Kidney glomerular epithelial cell (primary cell): ENCODE measurements at regions not wholly inside any gene's neighbourhood (a gene's known extent, or its start where the extent isn't known, plus 50 kb on each side); places are given as distances from the start of the nearest gene placed in this dataset.

Experiments used
- DNase-seq: peaks from one replicate; lab custom pipeline; 2025; lab: John Stamatoyannopoulos, UW

- DNase-seq: no peak
Measured at GRCh38 chr10:128662520-128662919, 536.3 kb upstream of the MKI67 start.

- DNase-seq: no peak
Measured at GRCh38 chr10:128664729-128665128, 538.5 kb upstream of the MKI67 start.

- no peak for DNase-seq
Measured at GRCh38 chr10:128675405-128675804, 549.2 kb upstream of the MKI67 start.

GRCh38 chr10:128680116-128680515, 553.9 kb upstream of the MKI67 start:
- no peak for DNase-seq

- DNase-seq: no peak
Measured at GRCh38 chr10:128684215-128684614, 558.0 kb upstream of the MKI67 start.

- no peak for DNase-seq
Measured at GRCh38 chr10:128686630-128687278, 560.5 kb upstream of the MKI67 start.

GRCh38 chr10:128687408-128687807, 561.2 kb upstream of the MKI67 start:
- no peak for DNase-seq

GRCh38 chr10:128687927-128688549, 561.8 kb upstream of the MKI67 start:
- DNase-seq: no peak

- DNase-seq: no peak
Measured at GRCh38 chr10:128689667-128690066, 563.4 kb upstream of the MKI67 start.

GRCh38 chr10:128693493-128694131, 567.4 kb upstream of the MKI67 start:
- DNase-seq: no peak

GRCh38 chr10:128694168-128694850, 568.1 kb upstream of the MKI67 start:
- DNase-seq: no peak

- no peak for DNase-seq
Measured at GRCh38 chr10:128694851-128695725, 568.9 kb upstream of the MKI67 start.

GRCh38 chr10:128695931-128696330, 569.7 kb upstream of the MKI67 start:
- DNase-seq: no peak

- DNase-seq: no peak
Measured at GRCh38 chr10:128697437-128697836, 571.2 kb upstream of the MKI67 start.

- no peak for DNase-seq
Measured at GRCh38 chr10:128701381-128701780, 575.2 kb upstream of the MKI67 start.

- DNase-seq: no peak
Measured at GRCh38 chr10:128701837-128702236, 575.6 kb upstream of the MKI67 start.

- DNase-seq: no peak
Measured at GRCh38 chr10:128704716-128705115, 578.5 kb upstream of the MKI67 start.

- DNase-seq: no peak
Measured at GRCh38 chr10:128708182-128708581, 582.0 kb upstream of the MKI67 start.

- DNase-seq: no peak
Measured at GRCh38 chr10:128709686-128710085, 583.5 kb upstream of the MKI67 start.

GRCh38 chr10:128710098-128710797, 584.0 kb upstream of the MKI67 start:
- DNase-seq: no peak

- DNase-seq: no peak
Measured at GRCh38 chr10:128710798-128711183, 584.6 kb upstream of the MKI67 start.
